Kidney tubule cell (primary cell): ENCODE measurements at regions not wholly inside any gene's neighbourhood (a gene's known extent, or its start where the extent isn't known, plus 50 kb on each side); places are given as distances from the start of the nearest gene placed in this dataset.
"Not testable (repeated sequence)": the region's sequence is repeated elsewhere in the genome, so short reads cannot be mapped to it uniquely, and the experiment has no call there.

ENCODE experiments used
- DNase-seq: peaks from one replicate; pipeline ENCODE4 v3.0.0-alpha.2; 2018; ENCODE audit warnings: low spot score

- peak; percentile 20 for DNase-seq
Measured at GRCh38 chr11:130979386-130979972, 63.2 kb upstream of the SNX19 start.

- no peak for DNase-seq
Measured at GRCh38 chr11:130980071-130980862, 64.0 kb upstream of the SNX19 start.

GRCh38 chr11:130984241-130984640 lies 68.0 kb upstream of the SNX19 start:
- not testable (repeated sequence) for DNase-seq

GRCh38 chr11:130992788-130993187 lies 76.5 kb upstream of the SNX19 start:
- DNase-seq, result no peak

DNA sequence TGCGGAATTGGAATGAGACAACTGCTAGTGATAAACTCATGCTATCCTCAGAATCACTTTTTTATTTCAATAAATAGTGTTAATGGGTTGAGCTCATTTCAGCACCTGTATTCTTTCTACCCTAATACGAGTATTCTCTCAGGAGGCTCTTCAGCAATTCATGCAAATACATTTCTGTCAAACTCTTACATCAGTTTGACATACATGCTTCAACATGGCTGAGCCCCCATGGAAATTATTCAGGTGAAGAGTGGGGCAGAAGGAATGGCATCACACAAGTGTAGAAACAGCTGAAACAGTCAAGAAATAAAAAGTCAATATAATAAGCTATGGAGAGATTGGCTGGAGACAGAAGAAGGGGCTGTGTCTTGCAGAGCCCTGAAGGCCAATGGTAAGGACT lies 77.8 kb upstream of the SNX19 start:
- no peak for DNase-seq

GRCh38 chr11:130995266-130995665 lies 79.0 kb upstream of the SNX19 start:
- DNase-seq, result no peak

- no peak for DNase-seq
Measured at GRCh38 chr11:130997278-130997677, 81.0 kb upstream of the SNX19 start.

DNA sequence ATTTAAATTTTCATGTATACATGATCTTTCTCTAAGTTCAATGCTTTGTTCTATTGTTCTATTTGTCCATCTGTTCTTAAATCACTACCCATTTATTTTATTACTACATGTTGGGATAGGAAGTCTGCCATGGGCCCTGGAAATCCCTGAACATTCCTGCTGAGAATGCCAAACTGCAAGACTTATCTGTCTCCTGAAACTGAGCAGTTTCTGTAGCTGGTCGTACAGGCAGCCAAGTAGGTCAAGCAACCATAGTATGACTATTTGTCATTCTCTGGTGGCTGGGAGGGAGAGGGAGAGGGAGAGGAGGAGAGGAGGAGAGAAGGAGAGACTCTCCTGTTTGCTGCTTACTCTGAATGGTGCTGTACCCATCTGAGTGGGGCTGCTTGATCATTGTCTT lies 82.8 kb upstream of the SNX19 start:
- DNase-seq, result peak; percentile 59

GRCh38 chr11:130999992-131000770 lies 83.9 kb upstream of the SNX19 start:
- peak; percentile 89 for DNase-seq

GRCh38 chr11:131002145-131002544 lies 85.9 kb upstream of the SNX19 start:
- peak; percentile 36 for DNase-seq

GRCh38 chr11:131005829-131006228 lies 89.5 kb upstream of the SNX19 start:
- no peak for DNase-seq

- DNase-seq, result peak; percentile 47
Measured at GRCh38 chr11:131025020-131025419, 108.7 kb upstream of the SNX19 start.

DNA sequence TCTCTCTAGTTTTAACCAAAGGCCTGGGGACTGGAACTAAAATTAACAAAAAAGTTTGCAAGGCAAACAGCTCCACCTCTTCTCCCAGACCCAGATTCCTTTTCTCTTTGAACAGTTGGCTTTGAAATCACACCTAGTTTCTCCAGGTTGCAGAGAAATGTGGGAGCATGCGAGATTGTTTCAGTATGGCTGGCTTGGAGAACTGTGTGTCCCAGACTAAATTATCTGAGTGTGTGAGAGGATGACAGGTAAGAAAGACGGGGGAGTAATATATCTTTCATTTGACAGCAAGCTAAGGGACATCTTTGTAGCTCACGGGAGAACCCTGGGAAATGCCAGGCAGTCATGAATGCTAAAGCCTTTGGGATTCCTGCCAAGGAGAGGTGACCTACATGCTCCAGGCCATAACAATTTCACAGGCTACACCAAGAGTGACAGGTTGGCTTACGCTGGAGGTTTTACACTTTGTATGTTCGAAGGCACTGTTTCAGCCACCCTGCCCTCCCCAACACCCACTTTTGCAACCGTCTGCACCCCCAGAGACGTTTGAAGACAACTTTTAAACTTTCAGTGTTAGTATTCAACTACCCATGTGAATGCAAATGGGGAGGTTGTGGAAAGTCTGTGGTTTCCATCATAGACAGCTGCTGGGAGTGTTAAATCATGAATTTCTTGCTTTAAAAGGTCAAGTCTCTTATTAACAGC lies 109.3 kb upstream of the SNX19 start:
- peak; percentile 38 for DNase-seq

DNA sequence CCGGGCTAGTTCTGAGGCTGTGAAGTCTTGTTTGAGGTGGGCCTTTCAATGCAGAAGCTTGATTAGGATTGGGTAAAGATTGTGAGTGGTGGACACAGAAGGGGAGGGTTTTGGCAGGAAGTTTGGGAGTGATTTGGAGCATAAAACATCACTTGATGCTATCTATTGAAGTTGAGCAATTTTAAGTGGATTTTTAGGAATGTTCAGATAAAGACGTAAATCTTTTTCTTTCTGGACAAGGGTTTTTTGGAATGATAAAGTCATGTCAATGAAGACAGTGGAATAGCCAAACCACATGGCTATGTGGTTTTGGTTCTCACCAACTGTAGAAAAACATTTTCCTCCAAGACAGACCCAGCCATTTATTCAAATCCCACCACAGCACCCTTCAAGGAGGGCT lies 111.2 kb upstream of the SNX19 start:
- no peak for DNase-seq

- DNase-seq, result peak; percentile 96
Measured at GRCh38 chr11:131033151-131033651, 116.9 kb upstream of the SNX19 start.

DNA sequence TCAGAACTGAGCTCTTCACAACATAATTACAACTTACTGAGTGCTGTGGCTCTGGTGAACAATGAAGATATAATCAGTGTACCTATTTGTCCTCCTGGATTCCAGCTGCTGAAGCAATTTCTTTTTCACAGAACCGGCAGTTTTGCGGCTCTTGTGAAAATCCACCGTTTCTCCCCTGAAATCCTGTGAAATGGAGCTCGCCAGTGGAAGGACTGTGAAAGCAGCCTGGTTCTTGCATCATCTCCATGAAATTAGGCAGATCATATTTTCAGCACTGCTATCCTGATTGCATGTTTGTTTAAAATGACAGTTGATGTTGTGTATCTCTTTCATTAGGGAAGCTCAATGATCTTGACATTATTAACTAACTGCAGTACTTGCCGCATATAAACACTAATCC lies 120.2 kb upstream of the SNX19 start:
- no peak for DNase-seq

- DNase-seq, result no peak
Measured at GRCh38 chr11:131037873-131038272, 121.6 kb upstream of the SNX19 start.

DNA sequence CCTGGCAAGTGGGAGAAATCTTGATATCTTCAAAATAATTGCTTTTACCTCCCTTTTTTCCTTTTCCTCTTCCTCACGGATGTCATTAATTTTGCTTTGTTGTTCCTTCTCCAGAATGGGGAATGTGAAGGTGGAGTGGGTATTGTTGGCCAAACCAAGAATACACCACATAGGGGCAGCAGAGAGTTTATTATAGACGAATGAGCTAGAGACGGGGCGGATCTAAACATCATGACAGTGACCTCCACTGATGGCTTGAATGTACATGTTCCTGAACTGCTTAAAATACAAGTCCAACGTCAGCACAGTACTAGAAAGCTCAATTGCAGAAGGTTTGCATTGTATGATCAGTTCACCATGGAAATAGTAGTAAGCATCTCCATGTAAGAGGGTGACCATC lies 122.3 kb upstream of the SNX19 start:
- DNase-seq, result peak; percentile 12

GRCh38 chr11:131041331-131042040 lies 125.2 kb upstream of the SNX19 start:
- DNase-seq, result peak; percentile 48

GRCh38 chr11:131042041-131042390 lies 125.7 kb upstream of the SNX19 start:
- no peak for DNase-seq

- DNase-seq, result no peak
Measured at GRCh38 chr11:131043251-131043650, 127.0 kb upstream of the SNX19 start.

- no peak for DNase-seq
Measured at GRCh38 chr11:131044851-131045250, 128.6 kb upstream of the SNX19 start.
